H1 (cell line): ENCODE measurements at regions not wholly inside any gene's neighbourhood (a gene's known extent, or its start where the extent isn't known, plus 50 kb on each side); places are given as distances from the start of the nearest gene placed in this dataset.

ENCODE experiments used
- CTCF ChIA-PET: fragments of 300-600 bp; sonication (Branson Sonifier 250); formaldehyde crosslinking; loops from one replicate; lab custom pipeline; 2021; ENCODE audit not compliant: partially characterized antibody; lab: Charles Lee
- POLR2A ChIA-PET: fragments of 300-600 bp; sonication (Branson Sonifier 250); formaldehyde crosslinking; loops from one replicate; lab custom pipeline; 2021; ENCODE audit warnings: inconsistent platforms; ENCODE audit not compliant: partially characterized antibody; lab: Charles Lee
- DNase-seq, 2 experiments: peaks; one replicate each; pipeline versions ENCODE4 v3.0.0 to v3.0.0-alpha.2; 2010 to 2022; ENCODE audit warnings: low spot score in 2 of 2, low read depth in 1 of 2, mixed read lengths in 1 of 2
- FAIRE-seq: peaks from 2 replicates; lab custom pipeline; 2011; peaks lifted over from hg19 to GRCh38; lab: Jason Lieb, UNC
- H2AFZ ChIP-seq: 2 replicates; pipeline ENCODE4 v1.8.1; 2012; ENCODE audit warnings: low read length, inconsistent platforms
- H2AK5ac ChIP-seq: 2 replicates; pipeline ENCODE4 v1.6.1; 2013; ENCODE audit warnings: low read depth, low read length
- H2BK120ac ChIP-seq: replicated peaks from 2 replicates; pipeline ENCODE3; 2013; ENCODE audit warnings: low read depth, low read length, inconsistent platforms
- H2BK12ac ChIP-seq: 2 replicates; pipeline ENCODE4 v1.6.1; 2013; ENCODE audit warnings: low read depth, low read length
- H2BK15ac ChIP-seq: 2 replicates; pipeline ENCODE4 v1.6.1; 2013; ENCODE audit warnings: low read length
- H2BK20ac ChIP-seq: 2 replicates; pipeline ENCODE4 v1.6.1; 2013; ENCODE audit warnings: low read length
- H2BK5ac ChIP-seq: 2 replicates; pipeline ENCODE4 v1.6.1; 2013; ENCODE audit warnings: low read depth, low read length
- H3K14ac ChIP-seq: 2 replicates; pipeline ENCODE4 v1.6.1; 2013; ENCODE audit warnings: inconsistent platforms; ENCODE audit not compliant: insufficient read length
- H3K18ac ChIP-seq: 2 replicates; pipeline ENCODE4 v1.6.1; 2013; ENCODE audit warnings: low read length; ENCODE audit errors: extremely low read depth
- H3K23ac ChIP-seq: 2 replicates; pipeline ENCODE4 v1.6.1; 2013; ENCODE audit warnings: inconsistent platforms; ENCODE audit not compliant: insufficient read length
- H3K23me2 ChIP-seq: 2 replicates; pipeline ENCODE4 v1.6.1; 2013; ENCODE audit warnings: low read depth, low read length
- H3K27ac ChIP-seq: 2 replicates; pipeline ENCODE4 v1.6.1; 2011; ENCODE audit warnings: low read depth, low read length, inconsistent platforms
- H3K27me3 ChIP-seq, 4 experiments: replicated peaks in 1 of 4; 1 replicate in 1 of 4; 2 replicates in 3 of 4; pipeline versions ENCODE4 v1.6.1 to v1.8.1; 2011 to 2013; ENCODE audit warnings: low read length in 3 of 4, mild to moderate bottlenecking in 3 of 4, inconsistent platforms in 2 of 4, mixed read lengths in 2 of 4, moderate library complexity in 1 of 4; ENCODE audit not compliant: control insufficient read depth in 3 of 4, insufficient read depth in 3 of 4; ENCODE audit errors: extremely low read depth in 1 of 4
- H3K36me3 ChIP-seq, 4 experiments: 2 replicates each; pipeline versions ENCODE4 v1.6.1 to v1.8.1; 2011 to 2013; ENCODE audit warnings: mild to moderate bottlenecking in 4 of 4, low read length in 3 of 4, moderate library complexity in 2 of 4, control low read depth in 1 of 4, inconsistent platforms in 1 of 4; ENCODE audit not compliant: insufficient read depth in 4 of 4, control insufficient read depth in 2 of 4
- H3K4ac ChIP-seq: replicated peaks from 2 replicates; pipeline ENCODE3; 2013; ENCODE audit warnings: low read length, low read depth, mixed read lengths, inconsistent platforms; ENCODE audit not compliant: insufficient read length
- H3K4me1 ChIP-seq, 4 experiments: replicated peaks in 1 of 4; 1 replicate in 1 of 4; 2 replicates in 3 of 4; pipeline versions ENCODE4 v1.6.1 to v1.8.1; 2011 to 2013; ENCODE audit warnings: low read length in 3 of 4, inconsistent platforms in 2 of 4, mixed read lengths in 1 of 4; ENCODE audit not compliant: insufficient read depth in 4 of 4, control insufficient read depth in 3 of 4
- H3K4me2 ChIP-seq, 2 experiments: 2 replicates each; pipeline versions ENCODE4 v1.6.1 to v1.8.1; 2011 to 2013; ENCODE audit warnings: low read depth in 2 of 2, low read length in 2 of 2, control low read depth in 1 of 2, inconsistent platforms in 1 of 2, mild to moderate bottlenecking in 1 of 2; ENCODE audit not compliant: insufficient read depth in 1 of 2
- H3K4me3 ChIP-seq, 4 experiments: fragments of 200-600, 300-600 bp in 1 of 4; sonication (generic), shearing (Covaris generic), sonication (Bioruptor Twin) in 1 of 4; 2 replicates each; pipeline versions ENCODE4 v1.5.1 to v1.8.1; 2011 to 2016; ENCODE audit warnings: low read length in 4 of 4, low read depth in 3 of 4, control low read depth in 2 of 4, inconsistent platforms in 2 of 4, mild to moderate bottlenecking in 2 of 4, mixed read lengths in 1 of 4, moderate library complexity in 1 of 4; ENCODE audit not compliant: insufficient read depth in 2 of 4; ENCODE audit errors: extremely low read depth in 1 of 4
- H3K56ac ChIP-seq: replicated peaks from 2 replicates; pipeline ENCODE3; 2013; ENCODE audit warnings: low read depth, mild to moderate bottlenecking, mixed read lengths, low read length, inconsistent platforms; ENCODE audit not compliant: insufficient read length
- H3K79me1 ChIP-seq: 2 replicates; pipeline ENCODE4 v1.6.1; 2013; ENCODE audit warnings: low read depth, low read length, control low read depth
- H3K79me2 ChIP-seq, 2 experiments: 2 replicates each; pipeline versions ENCODE4 v1.6.1 to v1.8.1; 2012 to 2013; ENCODE audit warnings: low read length in 2 of 2, mild to moderate bottlenecking in 2 of 2, inconsistent platforms in 1 of 2; ENCODE audit not compliant: insufficient read depth in 2 of 2, control insufficient read depth in 1 of 2
- H3K9ac ChIP-seq, 4 experiments: replicated peaks in 1 of 4; 1 replicate in 1 of 4; 2 replicates in 3 of 4; pipeline versions ENCODE4 v1.6.1 to v1.8.1; 2011 to 2013; ENCODE audit warnings: low read depth in 3 of 4, low read length in 3 of 4, control low read depth in 2 of 4, mild to moderate bottlenecking in 2 of 4, moderate library complexity in 2 of 4, inconsistent platforms in 1 of 4; ENCODE audit errors: extremely low read depth in 1 of 4
- H3K9me3 ChIP-seq, 2 experiments: 2 replicates each; pipeline versions ENCODE4 v1.6.1 to v1.8.1; 2012 to 2013; ENCODE audit warnings: mild to moderate bottlenecking in 2 of 2, moderate library complexity in 2 of 2, control low read depth in 1 of 2, inconsistent platforms in 1 of 2, low read depth in 1 of 2, low read length in 1 of 2, mixed read lengths in 1 of 2; ENCODE audit not compliant: insufficient read depth in 2 of 2
- H4K20me1 ChIP-seq, 2 experiments: replicated peaks in 1 of 2; 2 replicates each; pipeline versions ENCODE3 to v1.8.1; 2011 to 2013; ENCODE audit warnings: inconsistent platforms in 2 of 2, low read length in 2 of 2, mild to moderate bottlenecking in 1 of 2; ENCODE audit not compliant: insufficient read depth in 2 of 2, control insufficient read depth in 1 of 2
- H4K5ac ChIP-seq: 2 replicates; pipeline ENCODE4 v1.6.1; 2013; ENCODE audit warnings: low read length, low read depth, mixed read lengths, inconsistent platforms; ENCODE audit not compliant: insufficient read length
- H4K8ac ChIP-seq: 2 replicates; pipeline ENCODE4 v1.8.0; 2013; ENCODE audit warnings: mild to moderate bottlenecking, moderate library complexity, low read length, inconsistent platforms; ENCODE audit not compliant: insufficient read depth; ENCODE audit errors: extremely low read depth
- H4K91ac ChIP-seq: replicated peaks from 2 replicates; pipeline ENCODE3; 2013; ENCODE audit warnings: low read length, mixed read lengths, inconsistent platforms; ENCODE audit not compliant: insufficient read length
- JUN ChIP-seq: IDR thresholded peaks from 2 replicates; pipeline ENCODE4 v1.6.1; 2011; ENCODE audit warnings: low read depth, mild to moderate bottlenecking, improper control_type of control experiment, low read length
- NRF1 ChIP-seq: IDR thresholded peaks from 2 replicates; pipeline ENCODE4 v1.6.1; 2011; ENCODE audit warnings: mild to moderate bottlenecking, low read depth, low read length, improper control_type of control experiment
- WGBS, 2 experiments: shearing (Covaris generic) in 1 of 2; methylation state at CpG; one replicate each; pipeline versions ENCODE4 v1.1.6 to v1.1.7; 2013 to 2015; ENCODE audit warnings: low lambda C conversion rate in 2 of 2, mixed read lengths in 2 of 2, inconsistent platforms in 1 of 2, low coverage in 1 of 2, missing lambda C conversion rate in 1 of 2; ENCODE audit not compliant: insufficient replicate concordance in 2 of 2, insufficient coverage in 1 of 2, insufficient read length in 1 of 2; ENCODE audit errors: extremely low coverage in 1 of 2, missing lambda C conversion rate in 1 of 2; 5-methylcytosine and 5-hydroxymethylcytosine counted together

- no peak overlapping the region for H4K5ac ChIP-seq
- no peaks in the 10 kb centered on the region for H3K23me2 ChIP-seq
- no peaks in the 10 kb centered on the region for H3K27me3 ChIP-seq
- H2BK5ac ChIP-seq, result no peak overlapping the region
- no peaks in the 10 kb centered on the region for H3K4me1 ChIP-seq
- H2BK20ac ChIP-seq, result no peak overlapping the region
- no peaks in the 10 kb centered on the region for H3K9me3 ChIP-seq
- 97% methylated on average over 8 of the region's 9 CpGs; no CpG with 5 or more reads in 1 of the 2 experiments for WGBS, 2 experiments
- no peak overlapping the region for H2AK5ac ChIP-seq
- FAIRE-seq, result no peak
- H3K79me2 ChIP-seq, result no peaks in the 10 kb centered on the region
- no peak overlapping the region for H2AFZ ChIP-seq
- no peak overlapping the region for H3K4ac ChIP-seq
- H3K56ac ChIP-seq, result no peak overlapping the region
- no peak overlapping the region for H3K14ac ChIP-seq
- POLR2A ChIA-PET, result no interaction called here
- no peak overlapping the region for H4K91ac ChIP-seq
- no peak overlapping the region for H3K9ac ChIP-seq
- no peaks in the 10 kb centered on the region for H3K36me3 ChIP-seq
- H2BK120ac ChIP-seq, result no peak overlapping the region
- TF ChIP-seq NRF1 (no peak), JUN (no peak)
- TF ChIP-seq, all 59 proteins: peak for 0
- H4K20me1 ChIP-seq, result no peaks in the 10 kb centered on the region
- no peaks in the 10 kb centered on the region for H3K79me1 ChIP-seq
- H4K8ac ChIP-seq, result no peak overlapping the region
- H2BK12ac ChIP-seq, result no peak overlapping the region
- H3K4me2 ChIP-seq, result no peak overlapping the region
- H3K23ac ChIP-seq, result no peak overlapping the region
- no peak for DNase-seq
- no peak overlapping the region for H2BK15ac ChIP-seq
- CTCF ChIA-PET, result interaction anchor here (0.6 kb wide), 1 partner anchor 439 kb away, joined by 3 read pairs; no protein-coding TSS in a partner anchor
- H3K4me3 ChIP-seq, result no peak overlapping the region
- no peak overlapping the region for H3K27ac ChIP-seq
- no peak overlapping the region for H3K18ac ChIP-seq
Measured at GRCh38 chr5:111962906-111963305, 205.9 kb upstream of the NREP start.
